K562 (cell line): ENCODE measurements at regions not wholly inside any gene's neighbourhood (a gene's known extent, or its start where the extent isn't known, plus 50 kb on each side); places are given as distances from the start of the nearest gene placed in this dataset.

Experiments used
- ATAC-seq: fragments of 200-7000 bp; cut with Tn5 transposase; 3 replicates; pipeline ENCODE4 v1.9.1; 2020; ENCODE audit warnings: moderate library complexity
- BruUV-seq: library from RNA; stranded (reverse); fragments of 400-500 nt; replicated peaks from 2 replicates; lab custom pipeline; 2021; lab: Mats Ljungman, UMichigan
- CTCF ChIA-PET: fragments of 300-600 bp; formaldehyde crosslinking; extraction: SDS; loops from one replicate; lab custom pipeline; 2021; ENCODE audit warnings: low intra/inter-chr PET ratio; lab: Yijun Ruan, JAX
- POLR2A ChIA-PET: fragments of 300-600, 350-650 bp; sonication (Branson Sonifier 250); formaldehyde crosslinking; extraction: SDS; loops from one replicate; lab custom pipeline; 2021; ENCODE audit warnings: antibody characterized with exemption, inconsistent platforms; lab: Yijun Ruan, JAX
- DNase-seq, 4 experiments: peaks; one replicate each; pipeline versions ENCODE4 v3.0.0 to v3.0.0-alpha.2; 2011 to 2018; ENCODE audit warnings: low spot score in 3 of 4, mixed read lengths in 3 of 4; ENCODE audit errors: extremely low read depth in 1 of 4
- FAIRE-seq: peaks from 2 replicates; lab custom pipeline; 2011; peaks lifted over from hg19 to GRCh38; lab: Jason Lieb, UNC
- H2AFZ ChIP-seq: 2 replicates; pipeline ENCODE4 v1.6.0; 2011; ENCODE audit warnings: low read depth, low read length, control low read depth, inconsistent platforms
- H3K27ac ChIP-seq: fragments of 200-600 bp; 3 replicates; pipeline ENCODE4 v1.8.0; 2011; ENCODE audit warnings: low read depth, mild to moderate bottlenecking, control low read depth, inconsistent platforms, low read length, moderate library complexity, mixed read lengths; ENCODE audit errors: extremely low read depth
- H3K27me3 ChIP-seq, 2 experiments: fragments of 300-600 bp in 1 of 2; 2 replicates in 1 of 2; 3 replicates in 1 of 2; pipeline versions ENCODE4 v1.6.0 to v1.8.0; 2011; ENCODE audit warnings: inconsistent platforms in 2 of 2, low read length in 2 of 2, mild to moderate bottlenecking in 1 of 2, mixed read lengths in 1 of 2, moderate library complexity in 1 of 2; ENCODE audit not compliant: control insufficient read depth in 2 of 2, insufficient read depth in 2 of 2
- H3K36me3 ChIP-seq: fragments of 300-600 bp; 3 replicates; pipeline ENCODE4 v1.8.0; 2011; ENCODE audit warnings: mild to moderate bottlenecking, low read length, inconsistent platforms; ENCODE audit not compliant: control insufficient read depth, insufficient read depth
- H3K4me1 ChIP-seq, 2 experiments: fragments of 200-600 bp in 1 of 2; replicated peaks in 1 of 2; 2 replicates in 1 of 2; 3 replicates in 1 of 2; pipeline versions ENCODE4 v1.5.1 to v1.8.0; 2011; ENCODE audit warnings: inconsistent platforms in 2 of 2, low read length in 2 of 2, mild to moderate bottlenecking in 1 of 2, mixed read lengths in 1 of 2, moderate library complexity in 1 of 2; ENCODE audit not compliant: control insufficient read depth in 2 of 2, insufficient read depth in 2 of 2
- H3K4me2 ChIP-seq: 2 replicates; pipeline ENCODE4 v1.6.1; 2011; ENCODE audit warnings: low read length, control low read depth, inconsistent platforms, mixed read lengths; ENCODE audit not compliant: insufficient read depth
- H3K4me3 ChIP-seq: fragments of 200-600 bp; sonication (generic), shearing (Covaris generic); 2 replicates; pipeline ENCODE4 v1.5.1; 2016; ENCODE audit warnings: control low read depth, inconsistent platforms
- H3K79me2 ChIP-seq: fragments of 200-600 bp; 3 replicates; pipeline ENCODE4 v1.8.0; 2011; ENCODE audit warnings: low read length, inconsistent platforms; ENCODE audit not compliant: control insufficient read depth, insufficient read depth
- H3K9ac ChIP-seq, 2 experiments: 2 replicates each; pipeline versions ENCODE4 v1.6.0 to v1.6.1; 2011; ENCODE audit warnings: low read depth in 2 of 2, low read length in 2 of 2, control low read depth in 1 of 2, inconsistent platforms in 1 of 2, mild to moderate bottlenecking in 1 of 2, mixed read lengths in 1 of 2; ENCODE audit not compliant: insufficient read depth in 1 of 2
- H3K9me1 ChIP-seq: one replicate; pipeline ENCODE4 v1.6.0; 2011; ENCODE audit warnings: inconsistent platforms, mild to moderate bottlenecking, low read length, moderate library complexity; ENCODE audit not compliant: control insufficient read depth, insufficient read depth
- H3K9me3 ChIP-seq: replicated peaks from 2 replicates; pipeline ENCODE4 v1.5.1; 2011; ENCODE audit warnings: low read depth, low read length, inconsistent platforms; ENCODE audit not compliant: control insufficient read depth, insufficient read depth
- H4K20me1 ChIP-seq: replicated peaks from 2 replicates; pipeline ENCODE4 v1.6.1; 2011; ENCODE audit warnings: low read length, inconsistent platforms, mixed read lengths; ENCODE audit not compliant: control insufficient read depth, insufficient read depth
- ADNP ChIP-seq: fragments of 200-800 bp; sonication (Bioruptor generic); IDR thresholded peaks from 2 replicates; pipeline ENCODE4 v1.6.1; 2016; ENCODE audit warnings: missing genetic modification characterization, missing compliant biosample characterization
- GABPB1 ChIP-seq: sonication (generic); formaldehyde crosslinking; IDR thresholded peaks from 2 replicates; pipeline ENCODE4 v1.8.0; 2022; ENCODE audit warnings: mild to moderate bottlenecking, missing genetic modification reagents
- MECOM ChIP-seq: fragments of 250-450 bp; sonication (Bioruptor Pico); IDR thresholded peaks from 2 replicates; pipeline ENCODE4 v1.8.0; 2022; ENCODE audit warnings: inconsistent platforms
- RNF2 ChIP-seq: sonication (generic); IDR thresholded peaks from 2 replicates; pipeline ENCODE4 v1.6.1; 2016
- SMARCB1 ChIP-seq: IDR thresholded peaks from 2 replicates; pipeline ENCODE4 v1.6.1; 2011; ENCODE audit warnings: improper control_type of control experiment, low read depth; ENCODE audit not compliant: insufficient read length
- SOX6 ChIP-seq: fragments of 450-650 bp; IDR thresholded peaks from 2 replicates; pipeline ENCODE4 v1.6.1; 2014; ENCODE audit warnings: mild to moderate bottlenecking
- SUPT5H ChIP-seq: fragments of 450-650 bp; IDR thresholded peaks from 2 replicates; pipeline ENCODE4 v1.6.1; 2016
- WGBS: fragments of 100-300 bp; shearing (Covaris generic); methylation state at CpG from one replicate; pipeline ENCODE4 v1.1.6; 2016; ENCODE audit warnings: low coverage, mixed read lengths; ENCODE audit not compliant: insufficient coverage; ENCODE audit errors: missing lambda C conversion rate; 5-methylcytosine and 5-hydroxymethylcytosine counted together
- in situ Hi-C: fragments of 300-500 bp; cut with MboI; formaldehyde crosslinking; loops from 4 replicates; pipeline ENCODE4 v1.15.0; 2018; ENCODE audit warnings: inconsistent platforms, mixed read lengths
- intact Hi-C: fragments of 100-400 bp; cut with micrococcal nuclease; formaldehyde crosslinking; loops from 2 replicates; pipeline ENCODE4 v1.14.2; 2022
- TF ChIP-seq, protein P1 (sequence below): fragments of 450-650 bp; IDR thresholded peaks from 2 replicates; pipeline ENCODE4 v1.6.1; 2016; ENCODE audit warnings: low read depth
- TF ChIP-seq, protein P2 (sequence below): fragments of 250-450 bp; sonication (Bioruptor Pico); IDR thresholded peaks from 2 replicates; pipeline ENCODE4 v1.8.0; 2021; ENCODE audit warnings: moderate library complexity, mild to moderate bottlenecking, inconsistent platforms
- TF ChIP-seq, protein P3 (sequence below): sonication (generic); formaldehyde crosslinking; IDR thresholded peaks from 2 replicates; pipeline ENCODE4 v1.8.1; 2023; ENCODE audit warnings: missing genetic modification reagents, mild to moderate bottlenecking, borderline replicate concordance

DNA sequence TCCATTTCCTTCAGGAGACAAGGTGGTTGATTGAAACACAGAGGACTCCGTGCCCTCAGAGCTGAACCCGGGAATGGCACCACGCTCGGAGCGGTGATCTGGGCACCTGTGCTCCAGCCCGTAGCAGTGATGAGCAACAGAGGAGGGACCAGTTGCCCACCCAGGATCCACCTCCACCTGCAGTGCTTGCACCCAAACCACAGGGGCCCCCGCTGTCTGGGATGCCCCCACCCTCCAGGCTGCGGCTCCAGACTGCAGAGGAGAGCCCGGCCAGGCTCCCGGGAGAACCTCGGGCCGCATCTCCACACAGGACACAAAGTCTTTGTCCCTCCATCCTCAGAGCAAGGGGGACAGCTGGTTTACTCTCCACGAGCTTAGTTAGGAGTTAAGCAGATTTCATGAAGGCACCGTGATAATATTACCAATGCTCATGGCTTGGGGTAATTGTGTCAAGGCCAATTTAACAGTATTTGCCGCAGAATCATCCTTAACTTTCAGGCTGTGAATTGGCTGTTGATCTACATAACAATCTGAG is 100.6 kb downstream of the TNFAIP2 start:
- TF ChIP-seq RNF2 (no peak), ADNP (no peak), GABPB1 (CRISPR knock-in tag) (no peak), SUPT5H (no peak), SOX6 (no peak), SMARCB1 (no peak), MECOM (CRISPR knock-in tag) (no peak)
- TF ChIP-seq, protein P1, sequence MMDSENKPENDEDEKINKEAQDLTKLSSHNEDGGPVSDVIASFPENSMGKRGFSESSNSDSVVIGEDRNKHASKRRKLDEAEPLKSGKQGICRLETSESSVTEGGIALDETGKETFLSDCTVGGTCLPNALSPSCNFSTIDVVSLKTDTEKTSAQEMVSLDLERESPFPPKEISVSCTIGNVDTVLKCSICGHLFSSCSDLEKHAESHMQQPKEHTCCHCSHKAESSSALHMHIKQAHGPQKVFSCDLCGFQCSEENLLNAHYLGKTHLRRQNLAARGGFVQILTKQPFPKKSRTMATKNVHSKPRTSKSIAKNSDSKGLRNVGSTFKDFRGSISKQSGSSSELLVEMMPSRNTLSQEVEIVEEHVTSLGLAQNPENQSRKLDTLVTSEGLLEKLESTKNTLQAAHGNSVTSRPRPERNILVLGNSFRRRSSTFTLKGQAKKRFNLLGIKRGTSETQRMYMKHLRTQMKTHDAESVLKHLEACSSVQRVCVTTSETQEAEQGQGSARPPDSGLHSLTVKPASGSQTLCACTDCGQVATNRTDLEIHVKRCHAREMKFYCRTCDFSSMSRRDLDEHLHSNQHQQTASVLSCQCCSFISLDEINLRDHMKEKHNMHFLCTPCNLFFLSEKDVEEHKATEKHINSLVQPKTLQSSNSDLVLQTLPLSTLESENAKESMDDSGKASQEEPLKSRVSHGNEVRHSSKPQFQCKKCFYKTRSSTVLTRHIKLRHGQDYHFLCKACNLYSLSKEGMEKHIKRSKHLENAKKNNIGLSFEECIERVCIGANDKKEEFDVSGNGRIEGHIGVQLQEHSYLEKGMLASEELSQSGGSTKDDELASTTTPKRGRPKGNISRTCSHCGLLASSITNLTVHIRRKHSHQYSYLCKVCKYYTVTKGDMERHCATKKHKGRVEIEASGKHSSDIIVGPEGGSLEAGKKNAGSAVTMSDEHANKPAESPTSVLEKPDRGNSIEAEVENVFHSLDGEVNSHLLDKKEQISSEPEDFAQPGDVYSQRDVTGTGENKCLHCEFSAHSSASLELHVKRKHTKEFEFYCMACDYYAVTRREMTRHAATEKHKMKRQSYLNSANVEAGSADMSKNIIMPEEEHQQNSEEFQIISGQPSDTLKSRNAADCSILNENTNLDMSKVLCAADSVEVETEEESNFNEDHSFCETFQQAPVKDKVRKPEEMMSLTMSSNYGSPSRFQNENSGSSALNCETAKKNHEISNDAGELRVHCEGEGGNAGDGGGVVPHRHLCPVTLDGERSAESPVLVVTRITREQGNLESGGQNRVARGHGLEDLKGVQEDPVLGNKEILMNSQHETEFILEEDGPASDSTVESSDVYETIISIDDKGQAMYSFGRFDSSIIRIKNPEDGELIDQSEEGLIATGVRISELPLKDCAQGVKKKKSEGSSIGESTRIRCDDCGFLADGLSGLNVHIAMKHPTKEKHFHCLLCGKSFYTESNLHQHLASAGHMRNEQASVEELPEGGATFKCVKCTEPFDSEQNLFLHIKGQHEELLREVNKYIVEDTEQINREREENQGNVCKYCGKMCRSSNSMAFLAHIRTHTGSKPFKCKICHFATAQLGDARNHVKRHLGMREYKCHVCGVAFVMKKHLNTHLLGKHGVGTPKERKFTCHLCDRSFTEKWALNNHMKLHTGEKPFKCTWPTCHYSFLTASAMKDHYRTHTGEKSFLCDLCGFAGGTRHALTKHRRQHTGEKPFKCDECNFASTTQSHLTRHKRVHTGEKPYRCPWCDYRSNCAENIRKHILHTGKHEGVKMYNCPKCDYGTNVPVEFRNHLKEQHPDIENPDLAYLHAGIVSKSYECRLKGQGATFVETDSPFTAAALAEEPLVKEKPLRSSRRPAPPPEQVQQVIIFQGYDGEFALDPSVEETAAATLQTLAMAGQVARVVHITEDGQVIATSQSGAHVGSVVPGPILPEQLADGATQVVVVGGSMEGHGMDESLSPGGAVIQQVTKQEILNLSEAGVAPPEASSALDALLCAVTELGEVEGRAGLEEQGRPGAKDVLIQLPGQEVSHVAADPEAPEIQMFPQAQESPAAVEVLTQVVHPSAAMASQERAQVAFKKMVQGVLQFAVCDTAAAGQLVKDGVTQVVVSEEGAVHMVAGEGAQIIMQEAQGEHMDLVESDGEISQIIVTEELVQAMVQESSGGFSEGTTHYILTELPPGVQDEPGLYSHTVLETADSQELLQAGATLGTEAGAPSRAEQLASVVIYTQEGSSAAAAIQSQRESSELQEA = no peak
- TF ChIP-seq, protein P2, sequence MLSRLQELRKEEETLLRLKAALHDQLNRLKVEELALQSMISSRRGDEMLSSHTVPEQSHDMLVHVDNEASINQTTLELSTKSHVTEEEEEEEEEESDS (CRISPR knock-in tag) = no peak
- TF ChIP-seq, protein P3, sequence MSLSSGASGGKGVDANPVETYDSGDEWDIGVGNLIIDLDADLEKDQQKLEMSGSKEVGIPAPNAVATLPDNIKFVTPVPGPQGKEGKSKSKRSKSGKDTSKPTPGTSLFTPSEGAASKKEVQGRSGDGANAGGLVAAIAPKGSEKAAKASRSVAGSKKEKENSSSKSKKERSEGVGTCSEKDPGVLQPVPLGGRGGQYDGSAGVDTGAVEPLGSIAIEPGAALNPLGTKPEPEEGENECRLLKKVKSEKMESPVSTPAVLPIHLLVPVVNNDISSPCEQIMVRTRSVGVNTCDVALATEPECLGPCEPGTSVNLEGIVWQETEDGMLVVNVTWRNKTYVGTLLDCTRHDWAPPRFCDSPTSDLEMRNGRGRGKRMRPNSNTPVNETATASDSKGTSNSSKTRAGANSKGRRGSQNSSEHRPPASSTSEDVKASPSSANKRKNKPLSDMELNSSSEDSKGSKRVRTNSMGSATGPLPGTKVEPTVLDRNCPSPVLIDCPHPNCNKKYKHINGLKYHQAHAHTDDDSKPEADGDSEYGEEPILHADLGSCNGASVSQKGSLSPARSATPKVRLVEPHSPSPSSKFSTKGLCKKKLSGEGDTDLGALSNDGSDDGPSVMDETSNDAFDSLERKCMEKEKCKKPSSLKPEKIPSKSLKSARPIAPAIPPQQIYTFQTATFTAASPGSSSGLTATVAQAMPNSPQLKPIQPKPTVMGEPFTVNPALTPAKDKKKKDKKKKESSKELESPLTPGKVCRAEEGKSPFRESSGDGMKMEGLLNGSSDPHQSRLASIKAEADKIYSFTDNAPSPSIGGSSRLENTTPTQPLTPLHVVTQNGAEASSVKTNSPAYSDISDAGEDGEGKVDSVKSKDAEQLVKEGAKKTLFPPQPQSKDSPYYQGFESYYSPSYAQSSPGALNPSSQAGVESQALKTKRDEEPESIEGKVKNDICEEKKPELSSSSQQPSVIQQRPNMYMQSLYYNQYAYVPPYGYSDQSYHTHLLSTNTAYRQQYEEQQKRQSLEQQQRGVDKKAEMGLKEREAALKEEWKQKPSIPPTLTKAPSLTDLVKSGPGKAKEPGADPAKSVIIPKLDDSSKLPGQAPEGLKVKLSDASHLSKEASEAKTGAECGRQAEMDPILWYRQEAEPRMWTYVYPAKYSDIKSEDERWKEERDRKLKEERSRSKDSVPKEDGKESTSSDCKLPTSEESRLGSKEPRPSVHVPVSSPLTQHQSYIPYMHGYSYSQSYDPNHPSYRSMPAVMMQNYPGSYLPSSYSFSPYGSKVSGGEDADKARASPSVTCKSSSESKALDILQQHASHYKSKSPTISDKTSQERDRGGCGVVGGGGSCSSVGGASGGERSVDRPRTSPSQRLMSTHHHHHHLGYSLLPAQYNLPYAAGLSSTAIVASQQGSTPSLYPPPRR = no peak
- Histone ChIP-seq H3K9me1 (no peaks in the 10 kb centered on the region), H3K9ac (0 out of 4 replicates have a peak overlapping the region, but pooled peaks of 1 of the 2 experiments have one; percentile 26), H3K9me3 (no peaks in the 10 kb centered on the region), H3K4me1 (peaks cover 2 to 18% of the 10 kb centered on the region in 2 experiments; a peak in 4 of 5 replicates), H3K79me2 (no peaks in the 10 kb centered on the region), H3K36me3 (no peaks in the 10 kb centered on the region), H3K4me2 (no peak overlapping the region), H3K4me3 (no peak overlapping the region), H3K27me3 (no peaks in the 10 kb centered on the region; a peak in 1 of 5 replicates), H3K27ac (no peak overlapping the region), H4K20me1 (no peaks in the 10 kb centered on the region), H2AFZ (peak overlapping the region; percentile 32; the same call in 1 of the 2 replicates)
- ATAC-seq = no peak
- intact Hi-C loops = no loop called here
- BruUV-seq = no TSS peak
- DNase-seq = peak in 1 of 4 experiments; percentile 1
- in situ Hi-C loops = no loop called here
- 40% methylated on average over 12 of the region's 15 CpGs for WGBS
- ChIA-PET CTCF (no interaction called here), POLR2A (no interaction called here)
- FAIRE-seq = no peak
